H9 (cell line): ENCODE measurements at regions not wholly inside any gene's neighbourhood (a gene's known extent, or its start where the extent isn't known, plus 50 kb on each side); places are given as distances from the start of the nearest gene placed in this dataset.

ENCODE experiments used
- DNase-seq: peaks from one replicate; pipeline ENCODE4 v3.0.0-alpha.2; 2017
- H2AFZ ChIP-seq: one replicate; pipeline ENCODE4 v1.6.1; 2013; ENCODE audit warnings: mild to moderate bottlenecking, low read length, control low read depth, moderate library complexity
- H2AK5ac ChIP-seq: 2 replicates; pipeline ENCODE4 v1.6.1; 2013; ENCODE audit warnings: low read length, control low read depth, mixed read lengths; ENCODE audit not compliant: insufficient read length
- H2BK120ac ChIP-seq: one replicate; pipeline ENCODE4 v1.6.1; 2013; ENCODE audit warnings: low read depth, mild to moderate bottlenecking, low read length, control low read depth, inconsistent platforms; ENCODE audit not compliant: poor library complexity, severe bottlenecking
- H2BK12ac ChIP-seq: 2 replicates; pipeline ENCODE4 v1.6.1; 2013; ENCODE audit warnings: low read length, control low read depth, mixed read lengths, low read depth; ENCODE audit not compliant: insufficient read length
- H2BK15ac ChIP-seq: 2 replicates; pipeline ENCODE4 v1.6.1; 2013; ENCODE audit warnings: low read depth, low read length, control low read depth
- H2BK20ac ChIP-seq: one replicate; pipeline ENCODE4 v1.6.1; 2013; ENCODE audit warnings: low read depth, mild to moderate bottlenecking, low read length, control low read depth, inconsistent platforms; ENCODE audit not compliant: poor library complexity, severe bottlenecking
- H2BK5ac ChIP-seq: 2 replicates; pipeline ENCODE4 v1.6.1; 2013; ENCODE audit warnings: low read length, control low read depth, mixed read lengths; ENCODE audit not compliant: insufficient read length
- H3K14ac ChIP-seq: 2 replicates; pipeline ENCODE4 v1.6.1; 2013; ENCODE audit warnings: low read length, control low read depth; ENCODE audit not compliant: insufficient read depth
- H3K18ac ChIP-seq: 2 replicates; pipeline ENCODE4 v1.6.1; 2013; ENCODE audit warnings: low read depth, mild to moderate bottlenecking, mixed read lengths, low read length, control low read depth; ENCODE audit not compliant: insufficient read length
- H3K23ac ChIP-seq: 2 replicates; pipeline ENCODE4 v1.6.1; 2013; ENCODE audit warnings: low read length, control low read depth, mixed read lengths, low read depth; ENCODE audit not compliant: insufficient read length
- H3K23me2 ChIP-seq: 2 replicates; pipeline ENCODE4 v1.6.1; 2013; ENCODE audit warnings: low read depth, mild to moderate bottlenecking, mixed read lengths, low read length, control low read depth; ENCODE audit not compliant: insufficient read length, poor library complexity, severe bottlenecking
- H3K27ac ChIP-seq: 2 replicates; pipeline ENCODE4 v1.5.1; 2013; ENCODE audit warnings: low read length, control low read depth, mixed read lengths, low read depth; ENCODE audit not compliant: insufficient read length
- H3K27me3 ChIP-seq: 2 replicates; pipeline ENCODE4 v1.6.1; 2013; ENCODE audit warnings: low read length, control low read depth, inconsistent platforms; ENCODE audit not compliant: insufficient read depth
- H3K4ac ChIP-seq: 2 replicates; pipeline ENCODE4 v1.6.1; 2013; ENCODE audit warnings: low read depth, mild to moderate bottlenecking, control low read depth, inconsistent platforms, low read length, moderate library complexity
- H3K4me1 ChIP-seq: 2 replicates; pipeline ENCODE4 v1.6.1; 2013; ENCODE audit warnings: low read length, control low read depth, inconsistent platforms; ENCODE audit not compliant: insufficient read depth
- H3K4me2 ChIP-seq: 2 replicates; pipeline ENCODE4 v1.6.1; 2013; ENCODE audit warnings: low read length, control low read depth, mixed read lengths; ENCODE audit not compliant: insufficient read length, insufficient read depth
- H3K56ac ChIP-seq: 2 replicates; pipeline ENCODE4 v1.6.1; 2013; ENCODE audit warnings: low read depth, mild to moderate bottlenecking, mixed read lengths, low read length, control low read depth; ENCODE audit not compliant: insufficient read length
- H3K79me1 ChIP-seq: 2 replicates; pipeline ENCODE4 v1.6.1; 2013; ENCODE audit warnings: low read depth, mild to moderate bottlenecking, moderate library complexity, low read length, control low read depth, inconsistent platforms; ENCODE audit not compliant: insufficient read depth, poor library complexity, severe bottlenecking
- H3K79me2 ChIP-seq: 2 replicates; pipeline ENCODE4 v1.6.1; 2013; ENCODE audit warnings: low read length, control low read depth, inconsistent platforms; ENCODE audit not compliant: insufficient read depth
- H3K9ac ChIP-seq: 2 replicates; pipeline ENCODE4 v1.6.1; 2013; ENCODE audit warnings: low read length, control low read depth, mixed read lengths; ENCODE audit not compliant: insufficient read length; ENCODE audit errors: extremely low read depth
- H3K9me3 ChIP-seq: one replicate; pipeline ENCODE4 v1.6.1; 2013; ENCODE audit warnings: low read depth, low read length, inconsistent platforms; ENCODE audit not compliant: control insufficient read depth
- H3T11ph ChIP-seq: one replicate; pipeline ENCODE4 v1.6.1; 2013; ENCODE audit warnings: mild to moderate bottlenecking, low read length, control low read depth, inconsistent platforms
- H4K20me1 ChIP-seq: one replicate; pipeline ENCODE4 v1.6.1; 2013; ENCODE audit not compliant: control insufficient read depth, insufficient read length, insufficient read depth
- H4K5ac ChIP-seq: 2 replicates; pipeline ENCODE4 v1.6.1; 2013; ENCODE audit warnings: low read depth, mild to moderate bottlenecking, mixed read lengths, low read length, control low read depth; ENCODE audit not compliant: insufficient read length
- H4K8ac ChIP-seq: replicated peaks from 2 replicates; pipeline ENCODE4 v1.6.1; 2013; ENCODE audit warnings: low read length, control low read depth, mixed read lengths, low read depth; ENCODE audit not compliant: insufficient read length
- H4K91ac ChIP-seq: 2 replicates; pipeline ENCODE4 v1.6.1; 2013; ENCODE audit warnings: low read depth, mild to moderate bottlenecking, moderate library complexity, mixed read lengths, low read length, control low read depth; ENCODE audit not compliant: insufficient read length
- H3K27ac Mint-ChIP-seq, 3 experiments: 2 replicates in 2 of 3; 3 replicates in 1 of 3; pipeline ENCODE4 v1.8.0; 2020 to 2021; ENCODE audit warnings: mixed read lengths in 3 of 3, mild to moderate bottlenecking in 1 of 3, moderate library complexity in 1 of 3
- H3K27me3 Mint-ChIP-seq: 2 replicates; pipeline ENCODE4 v1.8.0; 2021; ENCODE audit warnings: low read depth, mild to moderate bottlenecking, moderate library complexity, mixed read lengths
- H3K36me3 Mint-ChIP-seq, 3 experiments: 2 replicates in 2 of 3; 3 replicates in 1 of 3; pipeline ENCODE4 v1.8.0; 2020 to 2021; ENCODE audit warnings: low read depth in 3 of 3, mixed read lengths in 3 of 3; ENCODE audit not compliant: insufficient read depth in 1 of 3
- H3K4me1 Mint-ChIP-seq, 2 experiments: 2 replicates each; pipeline ENCODE4 v1.8.0; 2020; ENCODE audit warnings: mixed read lengths in 2 of 2
- H3K4me3 Mint-ChIP-seq, 2 experiments: 2 replicates in 1 of 2; 3 replicates in 1 of 2; pipeline ENCODE4 v1.8.0; 2020 to 2021; ENCODE audit warnings: mild to moderate bottlenecking in 2 of 2, mixed read lengths in 2 of 2, moderate library complexity in 1 of 2
- H3K9me3 Mint-ChIP-seq, 2 experiments: 2 replicates in 1 of 2; 3 replicates in 1 of 2; pipeline ENCODE4 v1.8.0; 2020; ENCODE audit warnings: mild to moderate bottlenecking in 2 of 2, mixed read lengths in 2 of 2, moderate library complexity in 1 of 2
- WGBS: extraction: QIAGEN DNeasy Blood & Tissue Kit; methylation state at CpG from one replicate; pipeline ENCODE4 v1.1.7; 2013; ENCODE audit warnings: missing lambda C conversion rate, low lambda C conversion rate, mixed read lengths; ENCODE audit not compliant: insufficient read length; ENCODE audit errors: extremely low coverage; 5-methylcytosine and 5-hydroxymethylcytosine counted together
- TF ChIP-seq, protein P1 (sequence below): fragments of 200-600 bp; sonication (generic); conservative IDR thresholded peaks from 3 replicates; pipeline ENCODE4 v1.8.0; 2021; ENCODE audit warnings: antibody characterized with exemption, mild to moderate bottlenecking

DNA sequence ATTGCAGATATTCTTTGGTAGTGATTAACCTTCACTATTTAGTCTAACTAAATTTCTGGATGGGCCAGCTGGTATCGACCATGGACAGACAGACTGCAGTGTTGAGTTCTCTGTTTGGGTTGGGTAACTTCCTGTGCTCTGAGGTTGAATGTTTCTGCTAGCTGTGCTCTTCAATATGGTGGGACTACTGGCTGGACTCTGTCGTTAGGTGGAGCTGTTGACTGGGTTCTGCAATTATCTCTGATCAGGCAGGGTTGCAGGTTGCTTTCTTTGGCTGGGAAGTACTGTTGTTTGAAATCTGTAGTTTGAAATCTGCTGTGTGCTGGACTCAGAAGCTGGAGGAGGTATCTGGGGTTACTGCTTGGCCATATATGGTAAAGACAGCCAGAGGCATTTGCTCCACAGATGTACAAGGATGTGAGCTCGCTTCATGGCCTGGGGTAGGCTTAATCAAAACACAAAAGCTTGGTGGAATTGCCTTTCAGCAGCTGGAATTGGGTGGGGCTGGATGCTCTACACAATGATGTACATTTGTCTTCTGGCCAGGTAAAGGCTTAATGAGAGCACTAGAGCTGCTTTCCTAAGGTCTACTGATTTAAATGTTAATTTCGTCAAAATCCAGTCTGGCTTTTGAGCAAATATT lies 1472.0 kb downstream of the FAM133A start:
- no peaks in the 10 kb centered on the region for H3K27me3 Mint-ChIP-seq
- Histone ChIP-seq H2BK20ac (no peak overlapping the region), H2BK12ac (no peak overlapping the region), H3K79me2 (no peaks in the 10 kb centered on the region), H3K79me1 (no peaks in the 10 kb centered on the region), H3K27me3 (no peaks in the 10 kb centered on the region), H3K23me2 (no peaks in the 10 kb centered on the region), H3K9ac (no peak overlapping the region), H4K8ac (no peak overlapping the region), H3K23ac (no peak overlapping the region), H3K27ac (no peak overlapping the region), H2AK5ac (no peak overlapping the region), H2BK15ac (no peak overlapping the region), H3K9me3 (no peaks in the 10 kb centered on the region), H3K56ac (no peak overlapping the region), H4K20me1 (no peaks in the 10 kb centered on the region), H3K4ac (no peak overlapping the region), H3K4me2 (no peak overlapping the region), H2AFZ (no peak overlapping the region), H3T11ph (no peak overlapping the region), H3K14ac (no peak overlapping the region), H4K5ac (no peak overlapping the region), H2BK120ac (no peak overlapping the region), H3K18ac (no peak overlapping the region), H3K4me1 (no peaks in the 10 kb centered on the region), H4K91ac (no peak overlapping the region), H2BK5ac (no peak overlapping the region)
- peaks cover 6 to 11% of the 10 kb centered on the region in 2 experiments for H3K9me3 Mint-ChIP-seq
- WGBS = no CpG with 5 or more reads among the region's 4 CpGs
- H3K27ac Mint-ChIP-seq = peak overlapping the region in 1 of 3 experiments; percentile 60; a peak in 3 of 7 replicates
- H3K36me3 Mint-ChIP-seq = peaks cover 3 to 17% (median 4%) of the 10 kb centered on the region in 3 experiments; a peak in 6 of 7 replicates
- TF ChIP-seq, protein P1, sequence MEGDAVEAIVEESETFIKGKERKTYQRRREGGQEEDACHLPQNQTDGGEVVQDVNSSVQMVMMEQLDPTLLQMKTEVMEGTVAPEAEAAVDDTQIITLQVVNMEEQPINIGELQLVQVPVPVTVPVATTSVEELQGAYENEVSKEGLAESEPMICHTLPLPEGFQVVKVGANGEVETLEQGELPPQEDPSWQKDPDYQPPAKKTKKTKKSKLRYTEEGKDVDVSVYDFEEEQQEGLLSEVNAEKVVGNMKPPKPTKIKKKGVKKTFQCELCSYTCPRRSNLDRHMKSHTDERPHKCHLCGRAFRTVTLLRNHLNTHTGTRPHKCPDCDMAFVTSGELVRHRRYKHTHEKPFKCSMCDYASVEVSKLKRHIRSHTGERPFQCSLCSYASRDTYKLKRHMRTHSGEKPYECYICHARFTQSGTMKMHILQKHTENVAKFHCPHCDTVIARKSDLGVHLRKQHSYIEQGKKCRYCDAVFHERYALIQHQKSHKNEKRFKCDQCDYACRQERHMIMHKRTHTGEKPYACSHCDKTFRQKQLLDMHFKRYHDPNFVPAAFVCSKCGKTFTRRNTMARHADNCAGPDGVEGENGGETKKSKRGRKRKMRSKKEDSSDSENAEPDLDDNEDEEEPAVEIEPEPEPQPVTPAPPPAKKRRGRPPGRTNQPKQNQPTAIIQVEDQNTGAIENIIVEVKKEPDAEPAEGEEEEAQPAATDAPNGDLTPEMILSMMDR = 0 out of 3 replicates have a peak, but pooled peaks have one; percentile 21
- H3K4me3 Mint-ChIP-seq = no peak overlapping the region
- peak; percentile 23 for DNase-seq
- H3K4me1 Mint-ChIP-seq = peaks cover 6 to 13% of the 10 kb centered on the region in 2 experiments
